Gastrocnemius medialis (tissue), 4 donors: ENCODE measurements at regions not wholly inside any gene's neighbourhood (a gene's known extent, or its start where the extent isn't known, plus 50 kb on each side); places are given as distances from the start of the nearest gene placed in this dataset.

Experiments used
- POLR2A ChIP-seq, 2 donors: fragments of 450-650 bp; IDR thresholded peaks; one replicate each; pipeline ENCODE4 v1.6.1; 2017; ENCODE audit warnings: antibody characterized with exemption in 2 of 2, mild to moderate bottlenecking in 2 of 2, moderate library complexity in 2 of 2
- TF ChIP-seq, protein P1 (sequence below), 5 experiments: fragments of 450-650 bp in 3 of 5; fragments of 200-600 bp in 2 of 5; sonication (generic) in 2 of 5; IDR thresholded peaks in 4 of 5; conservative IDR thresholded peaks in 1 of 5; 1 replicate in 4 of 5; 2 replicates in 1 of 5; pipeline ENCODE4 v1.5.1; 2016 to 2019; ENCODE audit warnings: antibody characterized with exemption in 5 of 5, mild to moderate bottlenecking in 3 of 5, moderate library complexity in 3 of 5

DNA sequence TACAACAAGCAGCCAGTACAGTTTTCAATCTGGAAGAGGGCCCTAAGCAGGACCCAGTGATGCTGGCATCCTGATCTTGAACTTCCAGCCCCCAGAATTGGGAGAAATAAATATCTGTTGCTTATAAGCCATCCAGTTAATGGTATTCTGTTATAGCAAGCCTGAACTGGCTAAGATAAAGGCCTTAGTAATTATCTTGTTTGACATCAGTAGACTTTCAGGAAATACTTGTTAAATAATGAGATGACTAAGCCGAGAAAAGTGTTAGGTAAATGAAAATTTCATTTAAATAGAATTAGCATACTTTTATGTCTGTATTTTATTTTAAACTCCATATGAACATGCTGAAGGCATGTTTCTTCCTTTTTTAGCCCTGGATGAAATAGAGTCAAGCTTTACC, 188.2 kb downstream of the OLFM4 start:
- TF ChIP-seq, protein P1, sequence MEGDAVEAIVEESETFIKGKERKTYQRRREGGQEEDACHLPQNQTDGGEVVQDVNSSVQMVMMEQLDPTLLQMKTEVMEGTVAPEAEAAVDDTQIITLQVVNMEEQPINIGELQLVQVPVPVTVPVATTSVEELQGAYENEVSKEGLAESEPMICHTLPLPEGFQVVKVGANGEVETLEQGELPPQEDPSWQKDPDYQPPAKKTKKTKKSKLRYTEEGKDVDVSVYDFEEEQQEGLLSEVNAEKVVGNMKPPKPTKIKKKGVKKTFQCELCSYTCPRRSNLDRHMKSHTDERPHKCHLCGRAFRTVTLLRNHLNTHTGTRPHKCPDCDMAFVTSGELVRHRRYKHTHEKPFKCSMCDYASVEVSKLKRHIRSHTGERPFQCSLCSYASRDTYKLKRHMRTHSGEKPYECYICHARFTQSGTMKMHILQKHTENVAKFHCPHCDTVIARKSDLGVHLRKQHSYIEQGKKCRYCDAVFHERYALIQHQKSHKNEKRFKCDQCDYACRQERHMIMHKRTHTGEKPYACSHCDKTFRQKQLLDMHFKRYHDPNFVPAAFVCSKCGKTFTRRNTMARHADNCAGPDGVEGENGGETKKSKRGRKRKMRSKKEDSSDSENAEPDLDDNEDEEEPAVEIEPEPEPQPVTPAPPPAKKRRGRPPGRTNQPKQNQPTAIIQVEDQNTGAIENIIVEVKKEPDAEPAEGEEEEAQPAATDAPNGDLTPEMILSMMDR (IDR thresholded peaks at IDR 0.05 in 4 of 5, conservative IDR thresholded peaks at IDR 0.05 in 1 of 5): no peak
- TF ChIP-seq POLR2A (IDR thresholded peaks at IDR 0.05): no peak
